PC-3 (cell line): ENCODE measurements at regions not wholly inside any gene's neighbourhood (a gene's known extent, or its start where the extent isn't known, plus 50 kb on each side); places are given as distances from the start of the nearest gene placed in this dataset.

ENCODE experiments used
- CTCF ChIP-seq: fragments of 300-600 bp; sonication (generic); conservative IDR thresholded peaks from 2 replicates; pipeline ENCODE4 v1.5.1; 2017; ENCODE audit warnings: antibody characterized with exemption, low read depth, mild to moderate bottlenecking, low read length
- EZH2 ChIP-seq: fragments of 300-600 bp; sonication (generic); IDR thresholded peaks from one replicate; pipeline ENCODE4 v1.6.1; 2017; ENCODE audit warnings: antibody characterized with exemption, mild to moderate bottlenecking, low read length; ENCODE audit not compliant: unreplicated experiment
- EZH2phosphoT487 ChIP-seq: fragments of 300-600 bp; sonication (generic); IDR thresholded peaks from 2 replicates; pipeline ENCODE4 v1.6.1; 2018; ENCODE audit warnings: mild to moderate bottlenecking, antibody characterized with exemption, low read length, borderline replicate concordance

GRCh38 chr2:138095336-138095735 is 131.1 kb downstream of the HNMT start:
- TF ChIP-seq CTCF, result no peak
- no peak for TF ChIP-seq EZH2phosphoT487
- TF ChIP-seq EZH2, result no peak
